ENCODE measurements at regions not wholly inside any gene's neighbourhood (a gene's known extent, or its start where the extent isn't known, plus 50 kb on each side); places are given as distances from the start of the nearest gene placed in this dataset.

DNA sequence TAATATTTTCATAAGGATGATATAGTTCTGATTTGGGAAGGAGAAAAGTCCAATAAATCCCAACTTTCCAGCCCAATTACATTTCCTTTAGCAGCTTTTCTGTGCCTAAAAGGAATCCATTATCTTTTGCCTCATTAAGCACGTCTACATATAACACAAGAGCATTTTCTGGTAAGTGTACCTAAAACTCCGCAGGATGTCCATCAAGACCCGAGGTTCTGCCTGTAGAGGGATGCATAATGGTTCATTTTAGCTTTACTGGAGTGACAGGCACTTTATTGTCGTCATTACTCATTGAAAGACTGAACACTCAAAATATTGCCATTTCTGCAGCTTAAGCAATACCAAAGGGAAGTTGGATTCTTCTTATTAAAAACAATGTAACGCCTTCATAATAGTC, 669.0 kb downstream of the PRELID2 start:
- DNase-seq: no peak

GRCh38 chr5:145163876-145164275, 671.3 kb downstream of the PRELID2 start:
- no peak for DNase-seq

DNA sequence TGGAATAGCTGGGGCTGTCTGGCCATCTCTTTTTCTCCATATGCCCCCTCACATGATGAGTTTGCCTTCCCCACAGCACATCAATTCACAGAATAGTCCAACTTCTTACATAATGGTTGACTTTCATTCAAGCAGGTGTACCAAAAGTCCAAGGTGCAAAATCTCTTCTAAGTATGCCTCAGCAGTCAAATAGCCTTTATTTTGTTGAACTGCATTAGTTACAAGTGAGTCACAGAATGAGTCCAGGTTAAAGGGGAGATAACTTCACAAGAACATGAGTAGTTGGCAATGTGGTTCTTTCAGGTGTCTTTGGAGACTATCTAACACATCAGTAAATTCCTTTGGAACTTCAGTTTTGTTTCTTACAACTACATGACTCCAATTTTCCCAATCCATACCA, 672.5 kb downstream of the PRELID2 start:
- no peak for DNase-seq

- no peak for DNase-seq
These were observed 673.8 kb downstream of the PRELID2 start for GRCh38 chr5:145161391-145161790.

GRCh38 chr5:145160679-145161078, 674.5 kb downstream of the PRELID2 start:
- no peak for DNase-seq

GRCh38 chr5:145158730-145159129, 676.4 kb downstream of the PRELID2 start:
- DNase-seq: no peak

- peak; percentile 47 for DNase-seq
These were observed 677.3 kb downstream of the PRELID2 start for GRCh38 chr5:145157841-145158240.

DNA sequence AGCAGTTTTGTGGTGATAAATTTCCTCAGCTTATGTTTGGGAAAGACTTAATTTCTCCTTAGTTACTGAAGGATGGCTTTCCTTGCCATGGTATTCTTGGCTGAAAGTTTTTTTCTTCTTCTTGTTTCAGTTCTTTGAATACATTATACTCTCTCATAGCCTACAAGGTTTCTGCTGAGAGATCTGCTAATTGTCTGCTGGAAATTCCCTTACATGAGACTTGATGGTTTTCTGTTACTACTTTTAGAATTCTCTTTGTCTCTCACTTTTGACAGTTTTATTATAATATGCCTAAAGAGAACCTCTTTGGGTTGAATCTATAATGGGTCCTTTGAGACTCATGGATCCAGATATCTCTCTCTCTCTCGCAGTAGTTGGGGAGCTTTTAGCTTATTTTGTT, 693.6 kb downstream of the PRELID2 start:
- no peak for DNase-seq

- no peak for DNase-seq
These were observed 704.1 kb downstream of the PRELID2 start for GRCh38 chr5:145130996-145131395.

GRCh38 chr5:145129797-145130196, 705.3 kb downstream of the PRELID2 start:
- DNase-seq: no peak

GRCh38 chr5:145124806-145125205, 710.3 kb downstream of the PRELID2 start:
- DNase-seq: no peak

- no peak for DNase-seq
These were observed 716.5 kb downstream of the PRELID2 start for GRCh38 chr5:145118611-145119010.

GRCh38 chr5:145118127-145118526, 717.0 kb downstream of the PRELID2 start:
- no peak for DNase-seq

GRCh38 chr5:145117285-145117684, 717.9 kb downstream of the PRELID2 start:
- no peak for DNase-seq

GRCh38 chr5:145111420-145111819, 723.7 kb downstream of the PRELID2 start:
- DNase-seq: no peak

DNA sequence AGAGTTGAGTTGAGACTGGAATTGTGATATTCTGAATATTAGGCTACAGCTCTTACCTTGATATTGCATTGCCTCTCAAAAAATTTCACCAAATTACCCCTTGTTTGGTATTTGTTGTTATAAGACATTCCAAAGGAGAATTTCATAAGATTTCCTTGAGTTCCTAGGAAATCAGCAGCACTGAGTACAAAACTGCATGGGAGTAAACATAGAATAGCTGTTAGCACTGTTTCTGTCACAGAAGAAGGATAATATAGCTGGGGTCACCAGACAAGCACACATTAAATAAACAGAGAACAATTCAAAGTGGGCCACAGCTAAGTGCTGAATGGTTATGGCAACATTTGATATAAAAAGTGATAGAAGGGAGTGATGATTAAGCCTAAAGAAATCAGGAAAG, 724.3 kb downstream of the PRELID2 start:
- no peak for DNase-seq

- DNase-seq: no peak
These were observed 725.0 kb downstream of the PRELID2 start for GRCh38 chr5:145110181-145110580.

GRCh38 chr5:145105384-145105783, 729.8 kb downstream of the PRELID2 start:
- no peak for DNase-seq

- no peak for DNase-seq
These were observed 731.0 kb downstream of the PRELID2 start for GRCh38 chr5:145104106-145104505.

- no peak for DNase-seq
These were observed 733.9 kb downstream of the PRELID2 start for GRCh38 chr5:145101246-145101645.

DNA sequence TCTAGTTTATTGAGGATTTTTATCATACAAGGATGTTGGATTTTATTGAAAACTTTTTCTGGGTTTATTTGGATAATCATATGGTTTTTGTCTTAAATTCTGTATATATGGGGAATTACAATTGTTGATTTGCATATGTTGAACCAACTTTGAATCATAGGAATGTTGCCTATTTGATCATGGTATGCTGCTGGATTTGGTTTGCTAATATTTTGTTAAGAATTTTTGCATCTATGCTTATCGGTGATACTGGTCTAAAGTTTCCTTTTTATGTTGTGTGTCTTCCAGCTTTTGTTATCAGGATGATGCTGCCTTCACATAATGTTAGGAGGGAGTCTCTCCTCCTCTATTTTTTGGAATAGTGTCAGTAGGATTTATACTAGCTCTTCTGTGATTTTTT, 745.0 kb downstream of the PRELID2 start:
- DNase-seq: no peak

DNA sequence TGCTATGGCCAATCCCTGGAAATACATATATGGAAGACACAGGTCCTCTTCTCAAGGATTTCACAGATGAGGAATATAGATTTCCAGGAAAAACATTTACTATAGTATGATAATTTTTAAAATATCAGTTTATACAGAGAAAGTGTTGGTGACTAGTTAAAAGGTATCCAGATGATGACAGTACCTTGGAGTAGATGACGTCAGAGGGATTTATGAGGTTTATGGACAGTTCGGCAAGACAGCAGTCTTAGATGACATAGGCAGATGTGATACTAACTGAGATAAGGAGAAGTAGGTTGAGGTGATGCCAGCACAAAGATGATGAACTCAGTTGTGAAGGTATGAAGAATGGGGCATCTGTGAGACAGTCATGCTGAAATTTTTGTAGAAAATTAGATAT, 750.3 kb downstream of the PRELID2 start:
- no peak for DNase-seq

- no peak for DNase-seq
These were observed 758.1 kb downstream of the PRELID2 start for GRCh38 chr5:145077028-145077427.

GRCh38 chr5:145076040-145076439, 759.1 kb downstream of the PRELID2 start:
- DNase-seq: no peak

- no peak for DNase-seq
These were observed 762.3 kb downstream of the PRELID2 start for GRCh38 chr5:145072889-145073288.

GRCh38 chr5:145068721-145069120, 766.4 kb downstream of the PRELID2 start:
- no peak for DNase-seq
